Activated CD4-positive, alpha-beta T cell treated with anti-CD3 and anti-CD28 coated beads, Interleukin-2, amount 50 U/mL, for 1 hour (primary cell): ENCODE measurements at regions not wholly inside any gene's neighbourhood (a gene's known extent, or its start where the extent isn't known, plus 50 kb on each side); places are given as distances from the start of the nearest gene placed in this dataset.

Experiments used
- DNase-seq: peaks from one replicate; pipeline ENCODE4 v3.0.0-alpha.2; 2020

GRCh38 chr17:71247441-71248015 is 873.3 kb upstream of the SOX9 start:
- DNase-seq: no peak

GRCh38 chr17:71251276-71251675 is 869.5 kb upstream of the SOX9 start:
- no peak for DNase-seq

GRCh38 chr17:71251951-71252350 is 868.9 kb upstream of the SOX9 start:
- no peak for DNase-seq

- no peak for DNase-seq
These were observed 868.4 kb upstream of the SOX9 start for GRCh38 chr17:71252436-71252835.

- no peak for DNase-seq
These were observed 863.7 kb upstream of the SOX9 start for GRCh38 chr17:71257096-71257495.

- no peak for DNase-seq
These were observed 860.4 kb upstream of the SOX9 start for GRCh38 chr17:71260366-71260940.

GRCh38 chr17:71262586-71262985 is 858.2 kb upstream of the SOX9 start:
- DNase-seq: no peak

- DNase-seq: no peak
These were observed 853.2 kb upstream of the SOX9 start for GRCh38 chr17:71267668-71268067.

GRCh38 chr17:71269201-71269600 is 851.6 kb upstream of the SOX9 start:
- no peak for DNase-seq

- no peak for DNase-seq
These were observed 847.4 kb upstream of the SOX9 start for GRCh38 chr17:71273441-71273840.

GRCh38 chr17:71276079-71276478 is 844.7 kb upstream of the SOX9 start:
- DNase-seq: no peak

GRCh38 chr17:71283486-71283885 is 837.3 kb upstream of the SOX9 start:
- no peak for DNase-seq

- DNase-seq: no peak
These were observed 836.6 kb upstream of the SOX9 start for GRCh38 chr17:71284032-71284755.

- no peak for DNase-seq
These were observed 834.2 kb upstream of the SOX9 start for GRCh38 chr17:71286625-71287024.

GRCh38 chr17:71287071-71287823 is 833.6 kb upstream of the SOX9 start:
- no peak for DNase-seq

- DNase-seq: no peak
These were observed 828.8 kb upstream of the SOX9 start for GRCh38 chr17:71292006-71292405.

- no peak for DNase-seq
These were observed 824.8 kb upstream of the SOX9 start for GRCh38 chr17:71296005-71296404.

- DNase-seq: no peak
These were observed 819.8 kb upstream of the SOX9 start for GRCh38 chr17:71301063-71301462.

GRCh38 chr17:71302721-71303549 is 817.9 kb upstream of the SOX9 start:
- DNase-seq: no peak

- DNase-seq: no peak
These were observed 816.2 kb upstream of the SOX9 start for GRCh38 chr17:71304498-71305158.

GRCh38 chr17:71313866-71314265 is 807.0 kb upstream of the SOX9 start:
- DNase-seq: no peak

GRCh38 chr17:71315568-71315967 is 805.3 kb upstream of the SOX9 start:
- no peak for DNase-seq
